ENCODE measurements at regions not wholly inside any gene's neighbourhood (a gene's known extent, or its start where the extent isn't known, plus 50 kb on each side); places are given as distances from the start of the nearest gene placed in this dataset.

DNA sequence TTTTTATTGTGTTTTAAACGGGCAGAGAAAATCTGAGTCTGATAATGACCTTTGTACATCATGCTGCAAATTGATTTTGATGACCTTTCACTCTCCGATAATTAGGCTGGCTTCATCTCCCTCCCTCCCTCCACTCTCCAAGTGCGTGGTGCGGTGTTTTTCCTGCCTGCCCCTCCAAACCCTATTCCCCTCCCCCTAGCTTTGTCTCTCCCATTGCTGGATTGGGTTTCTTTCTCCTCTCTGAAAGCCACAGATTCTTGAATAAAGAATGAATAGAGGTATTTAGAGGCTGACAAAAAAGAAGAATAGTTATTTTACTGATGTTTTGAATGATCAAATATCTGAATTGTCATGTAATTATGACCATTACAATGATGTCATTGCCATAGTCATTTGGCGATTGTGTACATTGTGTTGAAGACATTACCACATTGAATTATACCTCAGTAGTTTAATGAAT, 571.1 kb upstream of the ZNF608 start:
- peak; percentile 79 for DNase-seq (ENCODE audit: low spot score)

DNA sequence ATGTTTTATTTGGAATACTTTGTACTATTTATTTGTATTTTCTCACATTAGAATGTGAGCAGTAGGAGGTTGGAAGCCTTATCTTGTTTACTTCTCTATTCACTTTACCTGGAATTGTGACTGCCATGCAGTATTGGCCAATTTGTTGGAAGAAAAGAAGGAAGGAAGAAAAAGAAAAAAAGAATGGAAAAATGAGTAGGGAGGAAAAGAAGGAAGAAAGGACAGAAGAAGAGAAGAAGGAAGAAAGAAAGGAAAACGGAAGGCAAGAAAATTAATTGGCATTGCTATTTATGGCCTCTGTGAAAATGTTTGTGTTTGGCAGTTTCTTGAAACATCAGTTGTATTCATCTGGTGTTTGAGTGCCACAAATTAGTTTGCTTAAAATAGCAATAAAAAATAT, 575.2 kb upstream of the ZNF608 start:
- no peak for DNase-seq (ENCODE audit: low spot score)

DNA sequence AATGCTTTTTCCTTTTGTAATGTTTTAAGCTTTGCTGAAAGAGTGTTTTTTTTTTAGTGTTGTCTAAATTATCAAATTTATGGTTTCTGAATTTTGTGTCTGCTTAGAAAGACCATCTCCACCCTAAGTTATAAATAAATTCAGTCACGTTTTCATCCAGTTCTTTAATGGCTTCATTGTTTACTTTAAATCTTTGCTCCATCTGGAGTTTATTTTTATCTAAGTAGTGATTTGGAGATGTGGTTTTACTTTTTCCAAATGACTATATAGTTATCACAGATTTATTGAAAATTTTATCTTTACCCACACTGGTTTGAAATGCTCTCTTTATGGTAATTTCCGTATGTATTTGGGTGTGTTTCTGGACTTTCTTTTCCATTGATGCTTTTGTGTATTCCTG, 577.2 kb upstream of the ZNF608 start:
- no peak for DNase-seq (ENCODE audit: low spot score)

DNA sequence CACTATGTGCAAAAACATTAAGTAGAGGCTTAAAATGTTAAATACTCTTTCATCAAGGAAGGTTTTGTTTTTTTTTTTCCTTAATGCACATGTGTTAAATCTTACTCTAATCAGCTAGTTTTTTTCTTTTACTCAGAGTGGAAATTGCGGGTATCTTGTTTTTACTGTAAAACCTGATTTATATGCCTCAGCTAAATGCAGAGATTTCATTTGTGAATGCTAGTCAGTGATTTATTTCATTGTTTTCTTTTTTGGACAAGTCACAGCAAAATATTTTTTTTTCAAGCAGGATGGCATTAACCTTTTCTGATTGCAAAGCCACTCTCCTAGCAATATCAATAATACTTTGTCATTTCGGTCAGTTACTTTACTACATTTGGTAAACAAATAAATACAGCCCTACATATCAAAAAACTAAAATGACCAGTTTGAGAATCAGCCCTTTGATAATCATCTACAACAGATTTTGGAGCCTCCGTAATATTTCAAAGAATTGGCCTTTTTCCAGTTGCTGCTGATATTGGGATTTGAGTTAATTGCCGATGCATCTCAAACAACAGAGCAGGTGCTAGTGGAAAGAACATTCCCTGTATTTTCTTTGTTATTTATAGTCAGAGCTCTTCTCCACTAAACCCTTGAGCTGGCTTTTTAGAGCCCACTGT, 579.2 kb upstream of the ZNF608 start:
- DNase-seq (ENCODE audit: low spot score): no peak

DNA sequence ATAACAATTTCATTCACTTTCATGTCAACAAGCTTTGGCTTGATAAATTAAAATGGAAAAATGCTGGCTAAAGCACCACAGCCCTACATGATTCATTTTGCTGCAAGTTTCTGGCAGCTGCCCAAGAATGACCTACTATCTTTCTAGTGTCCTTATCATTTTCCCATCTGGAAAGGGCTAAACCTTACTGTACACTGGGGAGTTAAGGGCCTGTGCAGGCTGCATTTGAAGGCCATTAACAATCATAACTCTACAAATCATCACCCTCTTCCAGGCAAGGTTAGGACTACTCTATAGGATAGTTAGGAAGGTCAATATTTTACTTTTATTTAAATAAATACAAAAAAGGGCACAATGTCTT, 579.7 kb upstream of the ZNF608 start:
- peak; percentile 99 for DNase-seq (ENCODE audit: low spot score)

DNA sequence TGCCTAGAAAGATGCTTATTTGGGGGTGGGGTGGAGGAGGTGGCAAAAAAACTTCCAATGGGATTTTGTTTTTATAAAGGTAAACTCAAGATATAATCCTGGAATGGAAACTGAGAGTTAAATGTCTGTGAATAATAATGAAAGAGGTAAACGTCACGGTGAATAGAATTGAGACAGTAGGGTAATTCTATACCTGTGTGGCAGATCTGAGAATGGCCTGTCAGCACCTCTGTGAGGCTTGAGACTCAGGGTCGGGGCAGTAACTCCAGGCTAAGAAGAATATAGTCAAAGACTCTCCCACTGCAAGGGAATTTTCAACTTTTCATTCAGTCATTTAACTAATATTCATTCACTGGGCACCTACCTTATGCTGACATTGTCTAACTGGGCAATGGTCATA, 581.2 kb upstream of the ZNF608 start:
- DNase-seq (ENCODE audit: low spot score): no peak

DNA sequence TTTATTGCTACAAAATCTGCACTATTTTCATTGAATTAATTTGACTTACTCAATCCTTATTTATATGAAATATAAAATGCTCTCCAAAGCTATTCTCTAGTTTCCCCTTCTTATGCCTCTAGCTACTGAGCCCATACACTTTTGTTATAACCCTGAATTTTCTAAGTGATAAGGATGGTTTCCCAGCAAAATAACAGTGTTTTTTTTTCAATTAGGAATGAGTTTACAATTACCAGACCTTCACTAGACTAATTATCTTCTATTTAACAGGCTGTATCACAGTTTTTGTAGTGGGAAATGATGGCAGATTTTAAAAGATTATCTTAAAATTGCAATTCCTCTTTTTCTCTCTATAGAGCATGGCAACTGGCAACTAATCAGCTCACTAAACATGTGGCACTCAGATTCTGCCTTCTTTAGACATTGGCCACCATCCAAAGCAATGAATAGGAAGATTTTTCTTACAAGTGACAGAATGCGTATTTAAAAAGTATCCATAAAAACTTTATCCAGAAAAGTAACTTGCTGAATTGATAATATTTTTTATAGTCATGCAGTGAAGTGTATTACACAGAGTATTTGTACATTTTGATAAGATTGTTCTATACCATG, 585.7 kb upstream of the ZNF608 start:
- no peak for DNase-seq (ENCODE audit: low spot score)

DNA sequence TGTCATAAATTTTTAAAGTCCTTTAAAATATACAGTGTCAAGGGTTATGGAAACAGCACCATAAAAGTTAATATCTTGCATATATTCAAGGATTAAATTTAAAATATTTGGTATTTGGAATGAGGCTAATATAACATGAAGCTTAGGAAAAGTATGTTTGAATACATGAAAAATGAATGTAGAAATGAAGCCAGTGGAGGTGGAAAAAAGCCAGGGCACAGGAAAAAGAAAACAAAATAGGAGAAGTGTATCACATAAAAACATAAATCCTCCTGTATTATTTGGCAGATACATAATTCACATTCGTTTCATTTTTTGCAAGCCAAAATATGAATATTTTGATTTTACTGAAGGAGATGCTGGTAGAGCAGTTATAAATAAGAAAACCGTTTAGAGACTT, 587.0 kb upstream of the ZNF608 start:
- DNase-seq (ENCODE audit: low spot score): no peak

DNA sequence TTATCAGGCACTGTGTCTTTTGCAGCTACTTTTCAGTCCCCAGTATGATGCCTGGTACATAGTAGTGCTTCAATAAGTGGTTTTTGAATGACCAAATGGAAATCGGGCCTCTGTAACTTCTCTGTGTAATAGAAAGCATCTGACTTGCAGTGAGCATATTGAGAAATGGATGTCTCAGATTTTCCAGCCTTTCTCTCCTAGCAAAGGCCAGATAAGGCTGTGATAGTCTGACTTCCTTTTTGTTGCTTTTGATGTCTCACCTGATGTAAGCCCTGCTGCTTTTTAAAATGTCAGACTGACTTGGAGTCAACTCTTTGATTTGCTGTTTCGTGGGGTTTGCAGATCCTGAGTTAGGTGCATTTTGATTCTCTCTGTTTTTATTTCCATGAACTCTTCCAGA, 590.0 kb upstream of the ZNF608 start:
- no peak for DNase-seq (ENCODE audit: low spot score)

DNA sequence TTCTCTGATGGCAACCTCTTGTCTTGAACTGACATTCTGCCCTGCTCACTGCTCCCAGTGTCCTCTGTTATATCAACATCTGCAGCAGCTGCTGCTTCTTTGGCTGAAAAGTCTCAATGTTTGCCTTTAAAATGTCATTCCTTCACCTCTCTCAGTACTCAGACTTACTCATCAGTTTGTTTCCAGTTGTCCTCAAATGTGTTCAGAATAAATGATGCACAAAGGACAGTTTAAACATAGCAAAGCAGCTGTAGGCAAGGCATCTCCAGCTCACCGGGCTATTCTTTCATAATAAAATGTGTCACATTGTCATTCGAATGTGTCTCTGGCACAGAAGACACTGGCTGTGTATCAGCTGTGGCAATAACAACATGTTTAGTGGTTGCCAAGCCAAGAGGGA, 590.9 kb upstream of the ZNF608 start:
- no peak for DNase-seq (ENCODE audit: low spot score)

DNA sequence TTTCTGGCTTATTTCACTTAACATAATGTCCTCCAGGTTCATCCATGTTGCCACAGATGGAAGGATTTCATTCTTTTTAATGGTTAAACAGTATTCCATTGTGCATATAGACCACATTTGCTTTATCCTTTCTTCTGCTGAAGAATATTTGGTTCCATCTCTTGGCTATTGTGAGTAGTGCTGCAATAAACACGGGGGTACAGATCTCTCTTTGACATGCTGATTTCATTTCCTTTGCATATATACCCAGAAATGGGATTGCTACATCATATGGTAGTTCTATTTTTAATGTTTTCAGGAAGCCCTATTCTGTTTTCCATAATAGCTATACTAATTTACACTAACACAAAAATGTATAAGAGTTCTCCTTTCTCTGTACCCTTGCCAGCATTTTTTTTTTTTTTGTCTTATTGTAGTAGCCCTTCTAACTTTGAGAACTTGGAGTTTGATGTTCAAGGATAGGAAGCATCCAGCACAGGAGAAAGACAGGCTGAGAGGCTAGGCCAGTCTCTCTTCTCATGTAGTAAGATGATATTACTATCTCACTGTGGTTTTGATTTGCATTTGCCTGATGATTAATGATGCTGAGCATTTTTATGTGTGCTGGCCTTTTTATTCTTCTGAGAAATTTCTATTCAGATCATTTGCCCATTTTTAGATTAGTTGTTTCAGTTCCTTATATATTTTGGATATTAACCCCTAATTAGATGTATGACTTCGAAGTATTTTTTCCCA, 592.2 kb upstream of the ZNF608 start:
- DNase-seq (ENCODE audit: low spot score): no peak

DNA sequence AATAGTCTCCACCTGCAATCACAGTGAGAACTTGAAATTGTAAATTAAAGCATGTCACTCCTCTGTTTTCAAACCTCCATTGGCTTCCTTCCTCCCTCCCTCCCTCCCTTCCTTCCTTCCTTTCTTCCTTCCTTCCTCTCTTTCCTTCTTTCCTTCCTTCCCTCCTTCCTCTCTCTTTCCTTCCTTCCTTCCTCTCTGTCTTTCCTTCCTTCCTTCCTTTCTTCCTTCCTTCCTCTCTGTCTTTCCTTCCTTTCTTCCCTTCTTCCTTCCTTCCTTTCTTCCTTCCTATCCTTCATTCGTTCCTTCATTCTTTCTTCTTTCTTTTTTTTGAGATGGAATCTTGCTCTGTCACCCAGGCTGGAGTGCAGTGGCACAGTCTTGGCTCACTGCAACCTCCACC, 595.0 kb upstream of the ZNF608 start:
- DNase-seq (ENCODE audit: low spot score): no peak

DNA sequence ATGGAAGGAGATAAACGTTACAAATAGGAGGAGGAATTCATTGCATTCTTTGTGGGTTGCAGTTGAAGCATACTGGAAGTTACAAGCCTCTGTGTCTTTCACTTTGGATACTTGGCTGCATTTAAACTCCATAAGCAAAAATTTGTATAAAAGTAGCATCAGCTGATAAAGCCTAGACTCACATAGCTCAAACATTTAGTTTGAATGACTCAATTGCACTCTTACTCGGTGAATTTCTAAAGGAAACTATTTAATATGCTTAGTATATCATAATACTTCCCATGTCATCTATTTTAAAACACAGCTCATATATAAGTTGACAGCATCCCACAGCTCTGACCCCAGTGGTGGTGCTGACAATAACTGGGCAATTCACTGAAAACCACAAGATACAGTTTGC, 596.6 kb upstream of the ZNF608 start:
- no peak for DNase-seq (ENCODE audit: low spot score)

DNA sequence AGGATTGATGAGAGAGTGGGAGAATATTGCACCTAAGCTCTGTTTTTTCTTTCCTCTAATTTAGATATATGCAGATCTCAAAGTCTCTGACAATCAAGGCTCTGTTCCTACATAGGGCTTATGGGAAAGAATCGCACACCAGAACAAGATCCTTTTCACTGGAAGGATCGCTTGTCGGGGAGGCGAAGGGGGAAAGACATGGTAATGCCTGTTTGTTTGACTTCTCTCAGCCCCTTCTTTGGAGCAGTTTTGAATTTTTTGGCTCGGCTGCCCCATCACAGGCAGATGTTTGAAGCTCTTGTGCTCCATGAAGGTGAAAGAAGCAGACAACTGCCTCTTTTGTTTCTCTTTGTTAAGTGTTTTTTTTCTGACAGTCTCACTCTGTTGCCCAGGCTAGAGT, 599.9 kb upstream of the ZNF608 start:
- no peak for DNase-seq (ENCODE audit: low spot score)

DNA sequence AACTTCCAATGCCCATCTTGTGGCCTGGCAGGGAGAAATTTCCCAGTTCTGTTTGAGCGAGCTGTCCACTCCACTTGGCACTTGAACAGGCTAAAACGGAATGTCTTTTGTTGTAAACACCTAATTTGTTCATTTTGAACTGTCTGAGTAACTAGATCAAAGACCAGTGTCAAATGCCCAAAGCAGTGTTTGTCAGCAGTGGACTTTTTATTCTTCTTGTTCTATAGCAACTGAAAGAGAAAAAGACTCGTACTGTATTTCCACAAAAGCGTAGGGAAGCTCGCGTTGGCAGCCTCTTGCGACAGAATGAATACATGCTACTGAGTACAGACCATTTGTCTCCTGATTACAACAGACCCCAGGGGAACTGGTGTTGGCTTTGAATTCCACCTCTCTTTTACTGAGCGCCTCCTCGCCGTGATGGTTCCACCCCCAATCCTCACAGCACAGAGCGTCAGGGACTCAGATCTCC, 601.8 kb upstream of the ZNF608 start:
- DNase-seq (ENCODE audit: low spot score): no peak

DNA sequence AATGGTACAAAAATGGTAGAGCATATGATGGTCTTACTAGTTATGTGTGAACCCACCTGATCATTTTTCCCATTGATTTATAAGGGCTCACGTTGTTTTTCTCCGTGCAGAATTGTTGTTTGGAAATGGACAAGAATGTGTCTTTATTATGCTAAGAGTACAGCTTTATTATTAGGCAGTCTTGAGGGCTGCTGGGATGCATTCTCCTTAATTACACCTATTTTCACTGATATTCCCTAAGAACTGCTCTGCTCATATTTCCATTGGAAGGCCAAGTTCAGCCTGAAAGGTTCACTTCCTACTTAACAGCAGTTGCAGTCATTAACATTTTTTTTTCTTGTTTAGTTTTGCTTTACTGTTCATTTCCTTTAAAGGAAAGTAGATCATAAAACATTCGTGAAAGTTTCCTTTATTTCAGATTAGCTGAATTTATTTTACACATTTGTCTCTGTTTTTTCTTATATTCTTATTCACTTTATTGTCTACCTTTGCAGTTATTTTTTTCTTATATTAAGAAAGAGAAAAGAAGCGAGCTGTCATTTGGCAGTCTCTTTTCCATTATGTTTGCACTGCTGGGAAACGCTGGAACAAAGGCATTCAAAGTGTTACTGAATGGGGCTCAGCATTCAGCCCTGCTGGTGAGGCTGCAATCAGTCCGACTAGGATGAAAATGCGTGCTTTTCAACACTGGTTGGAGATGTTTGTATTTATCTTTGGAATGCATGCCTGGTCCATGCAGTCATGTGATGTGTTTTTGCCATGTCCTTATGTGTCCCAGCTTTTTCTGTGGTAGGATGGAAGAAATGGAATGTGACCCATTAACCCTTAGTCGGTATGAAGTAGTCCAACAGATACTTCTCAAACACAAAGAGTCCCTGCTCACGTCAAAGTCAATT, 602.7 kb upstream of the ZNF608 start:
- no peak for DNase-seq (ENCODE audit: low spot score)

DNA sequence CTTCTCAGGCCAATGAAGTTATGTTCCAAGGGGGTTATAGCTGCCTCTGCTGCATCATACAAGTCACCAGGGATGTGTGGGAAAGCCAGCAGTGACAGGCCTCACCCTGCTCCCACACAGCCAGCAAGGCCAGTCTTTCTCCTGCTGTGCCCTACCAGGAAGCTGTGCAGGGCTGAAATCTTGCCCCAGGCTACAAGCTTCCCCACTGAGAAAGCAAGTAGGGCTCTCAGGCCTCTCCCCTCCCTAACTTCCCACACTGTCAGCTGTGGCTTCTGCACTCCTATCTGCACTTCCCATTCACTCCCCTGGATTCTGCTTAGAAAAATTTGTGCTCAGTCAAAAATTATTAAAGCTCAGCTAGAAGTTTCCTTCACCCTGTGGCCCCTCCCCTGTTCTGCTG, 611.2 kb upstream of the ZNF608 start:
- DNase-seq (ENCODE audit: low spot score): no peak

DNA sequence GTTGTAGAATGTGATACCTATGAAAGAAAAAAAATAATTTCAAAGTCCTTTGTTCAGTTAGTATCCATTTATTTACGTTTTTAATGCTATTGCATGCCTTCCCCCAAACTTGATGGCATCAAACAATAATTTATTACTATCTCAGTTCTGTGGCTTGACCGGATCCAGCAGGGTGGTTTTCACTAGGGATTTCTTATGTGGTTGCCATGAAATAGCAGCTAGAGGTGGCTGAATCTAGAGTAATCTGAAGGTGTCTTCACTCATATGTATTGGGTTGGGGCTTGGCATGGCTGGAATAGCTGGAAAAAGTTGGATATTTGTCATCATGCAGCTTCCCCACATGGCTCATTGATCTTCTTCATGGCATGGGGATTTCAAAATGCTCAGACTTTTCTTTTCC, 619.3 kb upstream of the ZNF608 start:
- no peak for DNase-seq (ENCODE audit: low spot score)

DNA sequence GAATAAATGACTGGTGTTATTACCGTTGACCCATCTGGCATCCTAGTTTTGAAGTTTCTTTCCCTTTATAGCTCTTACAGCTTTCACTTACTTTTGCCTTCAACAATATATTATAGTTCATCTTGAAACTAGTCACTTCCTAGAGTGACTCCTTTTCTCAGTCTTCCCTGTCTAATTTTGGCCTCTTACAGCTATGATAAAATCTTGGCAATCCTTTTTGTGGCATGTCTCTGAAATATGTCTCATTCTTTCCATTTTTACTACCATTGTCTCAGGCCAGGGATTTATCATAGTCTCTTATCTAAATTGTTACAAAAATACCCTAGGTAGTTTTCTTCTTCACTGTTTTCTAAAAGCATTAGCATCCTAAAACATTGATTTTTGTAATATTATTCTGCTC, 621.3 kb upstream of the ZNF608 start:
- no peak for DNase-seq (ENCODE audit: low spot score)

DNA sequence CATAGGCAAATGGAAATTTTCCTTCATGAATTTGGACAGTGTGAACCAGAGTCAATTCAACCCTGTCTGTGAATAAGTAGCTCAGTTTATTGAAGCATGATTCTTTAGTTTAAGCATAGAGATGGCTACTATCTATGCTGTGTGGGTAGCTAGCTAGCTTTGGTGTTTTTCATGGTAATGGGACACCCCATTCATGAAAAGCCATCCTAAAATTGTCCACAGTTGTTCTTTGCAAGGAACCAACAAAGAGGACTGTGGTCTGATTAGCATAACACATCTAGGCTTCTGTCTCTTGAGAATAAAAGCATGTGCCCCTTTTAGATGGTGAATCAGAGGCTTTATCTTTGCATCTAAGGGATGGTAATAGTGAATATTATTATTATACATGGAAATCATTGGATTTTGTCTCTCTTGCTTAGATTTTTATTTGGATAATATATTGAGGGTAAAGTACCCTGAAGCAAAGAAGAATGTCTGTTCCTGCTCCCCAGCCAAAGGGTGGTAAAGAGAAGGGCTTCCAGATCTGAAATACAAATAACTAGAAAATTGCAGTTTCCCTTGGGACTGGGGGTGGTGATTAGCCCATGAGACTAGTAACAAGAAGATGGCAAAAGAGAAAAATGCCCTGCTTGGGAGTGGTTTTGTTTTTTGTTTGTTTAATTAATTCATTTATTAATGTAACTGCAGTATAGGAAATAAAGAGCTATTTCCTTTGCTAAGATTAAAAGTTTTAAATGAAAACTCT, 624.2 kb upstream of the ZNF608 start:
- no peak for DNase-seq (ENCODE audit: low spot score)
